Keratinocyte (primary cell): ENCODE measurements at regions not wholly inside any gene's neighbourhood (a gene's known extent, or its start where the extent isn't known, plus 50 kb on each side); places are given as distances from the start of the nearest gene placed in this dataset.

Experiments
- DNase-seq: peaks from one replicate; pipeline ENCODE4 v3.0.0-alpha.2; 2011; ENCODE audit warnings: low read depth, missing footprints, low spot score
- FAIRE-seq: peaks from 2 replicates; lab custom pipeline; 2011; peaks lifted over from hg19 to GRCh38; lab: Jason Lieb, UNC
- H2AFZ ChIP-seq: 2 replicates; pipeline ENCODE4 v1.6.0; 2012; ENCODE audit warnings: low read length, control low read depth, inconsistent platforms; ENCODE audit not compliant: control insufficient read depth
- H3K27ac ChIP-seq: 2 replicates; pipeline ENCODE4 v1.5.1; 2011; ENCODE audit warnings: low read length; ENCODE audit not compliant: control insufficient read depth, insufficient read depth
- H3K27me3 ChIP-seq: 3 replicates; pipeline ENCODE4 v1.6.0; 2011; ENCODE audit warnings: low read length; ENCODE audit not compliant: control insufficient read depth, insufficient read depth; ENCODE audit errors: extremely low read depth
- H3K36me3 ChIP-seq, 2 experiments: 2 replicates in 1 of 2; 3 replicates in 1 of 2; pipeline ENCODE4 v1.5.1; 2011; ENCODE audit warnings: low read length in 2 of 2, mild to moderate bottlenecking in 1 of 2; ENCODE audit not compliant: control insufficient read depth in 2 of 2, insufficient read depth in 2 of 2; ENCODE audit errors: extremely low read depth in 1 of 2
- H3K4me1 ChIP-seq: 3 replicates; pipeline ENCODE4 v1.5.1; 2011; ENCODE audit warnings: low read length; ENCODE audit not compliant: control insufficient read depth, insufficient read depth; ENCODE audit errors: extremely low read depth
- H3K4me2 ChIP-seq: 3 replicates; pipeline ENCODE4 v1.6.0; 2011; ENCODE audit warnings: low read depth, low read length; ENCODE audit not compliant: control insufficient read depth, insufficient read depth; ENCODE audit errors: extremely low read depth
- H3K4me3 ChIP-seq, 3 experiments: fragments of 200-600 bp in 1 of 3; sonication (generic) in 1 of 3; 2 replicates in 2 of 3; 3 replicates in 1 of 3; pipeline ENCODE4 v1.5.1; 2011 to 2016; ENCODE audit warnings: low read length in 3 of 3, mild to moderate bottlenecking in 3 of 3, control low read depth in 2 of 3, inconsistent platforms in 1 of 3, low read depth in 1 of 3, mixed read lengths in 1 of 3, mixed run types in 1 of 3, moderate library complexity in 1 of 3; ENCODE audit not compliant: control insufficient read depth in 2 of 3, insufficient read depth in 2 of 3; ENCODE audit errors: extremely low read depth in 1 of 3
- H3K79me2 ChIP-seq: 2 replicates; pipeline ENCODE4 v1.6.0; 2012; ENCODE audit warnings: low read length; ENCODE audit not compliant: control insufficient read depth, insufficient read depth
- H3K9ac ChIP-seq: 3 replicates; pipeline ENCODE4 v1.6.0; 2011; ENCODE audit warnings: low read length; ENCODE audit not compliant: control insufficient read depth, insufficient read depth; ENCODE audit errors: extremely low read depth
- H3K9me1 ChIP-seq: 3 replicates; pipeline ENCODE4 v1.6.0; 2011; ENCODE audit warnings: low read length; ENCODE audit not compliant: control insufficient read depth, insufficient read depth; ENCODE audit errors: extremely low read depth
- H3K9me3 ChIP-seq: 2 replicates; pipeline ENCODE4 v1.5.1; 2012; ENCODE audit warnings: low read depth, low read length; ENCODE audit not compliant: control insufficient read depth
- H4K20me1 ChIP-seq: 3 replicates; pipeline ENCODE4 v1.6.0; 2011; ENCODE audit warnings: low read length; ENCODE audit not compliant: control insufficient read depth, insufficient read depth; ENCODE audit errors: extremely low read depth
- CTCF ChIP-seq, 3 experiments: IDR thresholded peaks in 1 of 3; conservative IDR thresholded peaks in 1 of 3; optimal IDR thresholded peaks in 1 of 3; 2 replicates in 2 of 3; 3 replicates in 1 of 3; pipeline versions ENCODE3 to v1.5.1; 2011; ENCODE audit warnings: low read length in 3 of 3, mild to moderate bottlenecking in 3 of 3, moderate library complexity in 2 of 3, control low read depth in 1 of 3, inconsistent platforms in 1 of 3; ENCODE audit not compliant: insufficient read depth in 2 of 3; ENCODE audit errors: extremely low read depth in 1 of 3
- EZH2 ChIP-seq: IDR thresholded peaks from one replicate; pipeline ENCODE4 v1.6.1; 2012; ENCODE audit warnings: inconsistent platforms, mild to moderate bottlenecking, low read length, moderate library complexity
- dilution Hi-C: fragments of 300-500 bp; cut with MboI; formaldehyde crosslinking; loops from one replicate; pipeline ENCODE4 v1.7.0; 2020; ENCODE audit warnings: low sequenced_read_pairs; ENCODE audit not compliant: extremely low pct_ligation_motif_present

GRCh38 chr4:72954811-72955210 is 114.7 kb downstream of the COX18 start:
- DNase-seq (no peak), FAIRE-seq (no peak)
- H3K27me3 ChIP-seq = no peaks in the 10 kb centered on the region
- no peaks in the 10 kb centered on the region for H4K20me1 ChIP-seq
- H2AFZ ChIP-seq = no peak overlapping the region
- no peaks in the 10 kb centered on the region for H3K9me1 ChIP-seq
- H3K4me1 ChIP-seq = no peaks in the 10 kb centered on the region
- no peak overlapping the region for H3K4me2 ChIP-seq
- no peak overlapping the region for H3K4me3 ChIP-seq
- no peaks in the 10 kb centered on the region for H3K9me3 ChIP-seq
- H3K9ac ChIP-seq = no peak overlapping the region
- no peaks in the 10 kb centered on the region for H3K79me2 ChIP-seq
- TF ChIP-seq CTCF (optimal IDR thresholded peaks at IDR 0.05 in 1 of 3, IDR thresholded peaks at IDR 0.05 in 1 of 3, conservative IDR thresholded peaks at IDR 0.05 in 1 of 3; ENCODE audit: extremely low read depth in 1 of 3, insufficient read depth in 2 of 3, low read length in 3 of 3) (no peak), EZH2 (no peak)
- H3K36me3 ChIP-seq = no peaks in the 10 kb centered on the region
- dilution Hi-C loops = no loop called here
- H3K27ac ChIP-seq = no peak overlapping the region

- dilution Hi-C loops = no loop called here
- Histone ChIP-seq H3K9me3 (no peaks in the 10 kb centered on the region), H3K4me3 (no peak overlapping the region), H3K36me3 (no peaks in the 10 kb centered on the region), H3K27me3 (no peaks in the 10 kb centered on the region), H3K27ac (no peak overlapping the region), H3K4me1 (no peaks in the 10 kb centered on the region), H3K79me2 (no peaks in the 10 kb centered on the region), H3K4me2 (no peak overlapping the region), H4K20me1 (no peaks in the 10 kb centered on the region), H3K9me1 (no peaks in the 10 kb centered on the region), H3K9ac (no peak overlapping the region), H2AFZ (no peak overlapping the region)
- no peak for TF ChIP-seq EZH2
- TF ChIP-seq CTCF (optimal IDR thresholded peaks at IDR 0.05 in 1 of 3, IDR thresholded peaks at IDR 0.05 in 1 of 3, conservative IDR thresholded peaks at IDR 0.05 in 1 of 3; ENCODE audit: extremely low read depth in 1 of 3, insufficient read depth in 2 of 3, low read length in 3 of 3) = no peak
- FAIRE-seq (no peak), DNase-seq (no peak)
Measured at GRCh38 chr4:72953571-72953970, 115.9 kb downstream of the COX18 start.
